ENCODE measurements at regions not wholly inside any gene's neighbourhood (a gene's known extent, or its start where the extent isn't known, plus 50 kb on each side); places are given as distances from the start of the nearest gene placed in this dataset.
"Not testable (repeated sequence)": the region's sequence is repeated elsewhere in the genome, so short reads cannot be mapped to it uniquely, and the experiment has no call there.

GRCh38 chr10:81207359-81207758 lies 667.6 kb upstream of the NRG3 start:
- DNase-seq (ENCODE audit: extremely low read depth in 1 of 2, low read depth in 1 of 2), result not testable (repeated sequence)

DNA sequence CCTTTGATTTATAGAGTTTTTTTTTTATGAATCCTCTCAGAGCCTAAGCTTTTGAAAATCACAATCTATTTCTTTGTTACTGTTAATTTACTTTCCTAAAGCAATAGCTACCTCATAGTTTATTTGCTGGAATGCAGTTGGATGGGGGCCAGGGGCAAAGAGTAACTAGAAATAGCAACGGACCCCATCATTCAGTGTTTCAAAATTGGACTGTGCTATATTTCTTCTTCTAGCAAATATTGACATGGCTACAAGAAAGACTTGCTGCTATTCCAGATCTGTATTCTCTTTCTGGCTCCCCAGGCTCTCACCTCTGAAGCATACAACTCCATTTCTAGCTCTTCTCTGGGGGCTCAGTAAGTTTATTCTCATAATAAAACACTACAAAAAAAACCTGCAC lies 661.6 kb upstream of the NRG3 start:
- no peak for DNase-seq (ENCODE audit: extremely low read depth in 1 of 2, low read depth in 1 of 2)

DNA sequence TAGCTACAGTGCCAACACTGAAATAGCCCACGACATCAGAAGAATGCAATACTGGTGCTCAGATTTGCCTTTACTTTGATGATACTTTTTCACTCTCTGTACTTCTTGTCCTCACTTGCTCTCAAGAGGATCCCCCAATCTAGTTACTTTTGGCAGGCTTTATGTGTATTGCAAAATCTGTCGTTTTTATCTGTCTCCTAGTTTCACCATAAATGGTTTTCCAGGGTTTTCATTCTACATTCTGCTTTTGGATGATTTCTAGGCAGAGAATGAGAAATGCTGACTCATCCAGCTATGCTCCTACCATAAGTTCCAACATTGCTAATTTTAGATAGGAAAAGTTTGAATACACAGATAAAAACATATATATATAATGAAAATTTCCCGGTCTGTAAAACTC lies 659.5 kb upstream of the NRG3 start:
- DNase-seq (ENCODE audit: extremely low read depth in 1 of 2, low read depth in 1 of 2), result no peak

DNA sequence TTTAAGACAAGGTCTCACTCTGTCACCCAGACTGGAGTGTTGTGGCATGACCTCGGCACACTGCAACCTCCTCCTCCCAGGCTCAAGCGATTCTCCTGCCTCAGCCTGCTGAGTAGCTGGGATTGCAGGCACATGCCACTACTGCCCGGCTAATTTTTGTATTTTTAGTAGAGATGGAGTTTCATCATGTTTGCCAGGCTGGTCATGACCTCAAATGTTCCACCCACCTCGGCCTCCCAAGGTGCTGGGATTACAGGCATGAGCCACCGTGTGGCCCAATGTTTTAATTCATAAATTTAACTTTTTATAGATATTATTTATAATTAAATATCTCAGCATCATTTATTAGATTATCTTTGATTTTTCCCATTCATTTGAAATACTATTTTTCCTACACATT lies 658.0 kb upstream of the NRG3 start:
- DNase-seq (ENCODE audit: extremely low read depth in 1 of 2, low read depth in 1 of 2), result no peak

- no peak for DNase-seq (ENCODE audit: extremely low read depth in 1 of 2, low read depth in 1 of 2)
Measured at GRCh38 chr10:81218307-81218706, 656.7 kb upstream of the NRG3 start.

DNA sequence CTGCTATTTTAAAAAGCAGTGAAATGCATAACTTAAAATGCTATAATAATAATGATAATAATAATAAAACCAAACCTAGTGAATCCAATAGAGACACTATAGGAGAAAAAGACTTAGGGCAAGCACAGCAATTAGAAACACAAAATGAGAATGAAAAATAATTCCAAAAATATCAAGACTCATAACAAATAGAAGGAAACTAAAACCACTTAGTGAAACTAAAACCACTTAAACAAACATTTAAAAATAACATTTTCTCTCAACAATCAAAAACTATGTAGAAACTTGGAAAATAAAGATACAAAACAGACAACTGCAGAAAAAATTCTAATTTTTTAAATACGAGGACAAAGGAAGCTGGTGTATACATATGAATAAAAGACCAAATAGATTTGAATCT lies 655.2 kb upstream of the NRG3 start:
- DNase-seq (ENCODE audit: extremely low read depth in 1 of 2, low read depth in 1 of 2), result no peak

DNA sequence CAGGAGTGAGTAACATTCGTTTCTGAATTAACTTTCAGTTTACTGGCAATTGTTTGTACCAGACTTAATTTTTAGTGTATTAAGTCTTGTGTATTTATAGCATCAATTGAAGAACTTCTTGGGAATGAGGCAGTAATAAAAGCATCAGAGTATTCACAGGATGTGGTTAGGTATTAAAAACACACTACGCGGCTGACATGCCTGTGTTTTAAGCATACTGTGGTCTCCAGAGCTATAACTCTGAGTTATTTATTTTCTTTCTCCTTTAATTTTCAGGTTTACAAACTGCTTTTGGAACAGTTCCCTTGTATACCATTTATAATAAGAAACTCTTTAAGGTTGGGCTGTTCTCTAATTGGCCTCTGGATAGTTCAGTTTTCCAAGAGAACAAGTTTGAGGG lies 626.1 kb upstream of the NRG3 start:
- no peak for DNase-seq (ENCODE audit: extremely low read depth in 1 of 2, low read depth in 1 of 2)

GRCh38 chr10:81251457-81252115 lies 623.4 kb upstream of the NRG3 start:
- no peak for DNase-seq (ENCODE audit: extremely low read depth in 1 of 2, low read depth in 1 of 2)

DNA sequence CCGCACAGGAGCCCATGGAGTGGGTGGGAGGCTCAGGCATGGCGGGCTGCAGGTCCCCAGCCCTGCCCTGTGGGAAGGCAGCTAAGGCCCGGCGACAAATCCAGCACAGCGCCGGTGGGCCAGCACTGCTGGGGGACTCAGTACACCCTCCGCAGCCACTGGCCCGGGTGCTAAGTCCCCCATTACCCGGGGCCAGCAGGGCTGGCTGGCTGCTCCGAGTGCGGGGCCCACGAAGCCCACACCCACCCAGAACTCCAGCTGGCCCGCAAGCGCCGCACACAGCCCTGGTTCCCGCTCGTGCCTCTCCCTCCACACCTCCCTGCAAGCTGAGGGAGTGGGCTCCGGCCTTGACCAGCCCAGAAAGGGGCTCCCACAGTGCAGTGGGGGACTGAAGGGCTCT lies 610.0 kb upstream of the NRG3 start:
- not testable (repeated sequence) for DNase-seq (ENCODE audit: extremely low read depth in 1 of 2, low read depth in 1 of 2)

GRCh38 chr10:81270051-81270450 lies 604.9 kb upstream of the NRG3 start:
- DNase-seq (ENCODE audit: extremely low read depth in 1 of 2, low read depth in 1 of 2), result no peak

- DNase-seq (ENCODE audit: extremely low read depth in 1 of 2, low read depth in 1 of 2), result no peak
Measured at GRCh38 chr10:81280497-81281479, 594.2 kb upstream of the NRG3 start.

DNA sequence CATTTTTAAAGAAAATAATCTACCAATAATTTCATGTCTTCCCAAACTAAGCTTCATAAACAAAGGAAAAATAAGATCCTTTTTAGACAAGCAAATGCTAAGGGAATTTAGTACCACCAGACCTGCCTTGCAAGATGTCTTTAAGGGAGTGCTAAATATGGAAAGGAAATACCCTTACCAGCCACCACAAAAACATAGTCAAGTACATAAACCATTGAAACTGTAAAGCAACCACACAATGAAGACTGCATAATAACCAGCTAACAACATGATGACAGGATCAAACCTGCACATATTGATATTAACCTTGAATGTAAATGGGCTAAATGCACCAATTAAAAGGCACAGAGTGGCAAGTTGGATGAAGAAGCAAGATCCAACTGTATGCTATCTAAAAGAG lies 586.5 kb upstream of the NRG3 start:
- no peak for DNase-seq (ENCODE audit: extremely low read depth in 1 of 2, low read depth in 1 of 2)

GRCh38 chr10:81297292-81297691 lies 577.7 kb upstream of the NRG3 start:
- DNase-seq (ENCODE audit: extremely low read depth in 1 of 2, low read depth in 1 of 2), result no peak

- DNase-seq (ENCODE audit: extremely low read depth in 1 of 2, low read depth in 1 of 2), result no peak
Measured at GRCh38 chr10:81303656-81304055, 571.3 kb upstream of the NRG3 start.

DNA sequence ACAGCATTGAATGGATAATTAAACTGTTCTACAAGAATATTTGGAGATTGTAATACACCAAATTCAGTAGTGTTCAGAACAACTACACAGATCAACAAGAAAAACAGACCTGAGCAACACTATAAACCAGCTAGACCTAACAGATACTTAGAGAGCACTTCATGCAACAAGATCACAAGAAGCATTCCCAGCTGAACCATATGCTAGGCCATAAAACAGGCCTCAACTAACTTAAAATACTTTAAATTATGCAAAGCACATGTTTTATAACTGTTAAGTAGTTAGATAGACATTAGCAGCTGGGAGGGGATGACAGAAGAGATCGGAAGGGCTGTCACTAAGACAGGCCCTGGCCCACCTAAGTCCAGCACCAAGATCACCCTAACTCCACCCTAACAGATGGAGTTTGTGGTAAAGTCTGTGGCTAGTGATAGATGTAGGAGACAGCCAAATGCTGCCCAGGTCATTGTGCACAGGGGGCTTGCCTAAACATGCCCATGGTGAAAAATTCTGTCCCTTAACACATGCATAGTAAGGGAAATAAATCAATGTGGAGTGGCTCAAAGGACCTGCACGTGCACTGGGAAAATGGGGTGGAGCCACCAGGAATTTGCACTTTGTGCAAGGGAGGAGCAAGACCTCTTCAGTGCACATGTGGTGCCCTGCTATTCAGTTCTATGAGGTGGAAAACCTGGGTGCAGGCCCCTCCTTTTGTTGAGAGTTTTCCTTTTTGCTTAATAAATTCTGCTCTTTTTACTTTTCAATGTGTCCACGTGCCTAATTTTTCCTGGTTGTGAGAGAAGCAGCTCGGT lies 567.8 kb upstream of the NRG3 start:
- DNase-seq (ENCODE audit: extremely low read depth in 1 of 2, low read depth in 1 of 2), result no peak

DNA sequence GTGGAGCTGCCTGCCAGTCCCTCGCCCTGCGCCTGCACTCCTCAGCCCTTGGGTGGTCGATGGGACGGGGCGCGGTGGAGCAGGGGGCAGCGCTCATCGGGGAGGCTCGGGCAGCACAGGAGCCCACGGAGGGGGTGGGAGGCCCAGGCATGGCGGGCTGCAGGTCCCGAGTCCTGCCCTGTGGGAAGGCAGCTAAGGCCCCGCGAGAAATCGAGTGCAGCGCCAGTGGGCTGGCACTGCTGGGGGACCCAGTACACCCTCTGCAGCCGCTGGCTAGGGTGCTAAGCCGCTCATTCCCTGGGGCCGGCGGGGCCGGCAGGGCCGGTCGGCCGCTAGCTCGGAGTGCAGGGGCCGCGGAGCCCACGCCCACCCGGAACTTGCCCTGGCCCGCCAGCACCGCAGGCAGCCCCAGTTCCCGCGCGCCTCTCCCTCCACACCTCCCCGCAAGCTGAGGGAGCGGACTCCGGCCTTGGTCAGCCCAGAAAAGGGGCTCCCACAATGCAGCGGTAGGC lies 565.9 kb upstream of the NRG3 start:
- no peak for DNase-seq (ENCODE audit: extremely low read depth in 1 of 2, low read depth in 1 of 2)

GRCh38 chr10:81314471-81314870 lies 560.5 kb upstream of the NRG3 start:
- DNase-seq (ENCODE audit: extremely low read depth in 1 of 2, low read depth in 1 of 2), result no peak

DNA sequence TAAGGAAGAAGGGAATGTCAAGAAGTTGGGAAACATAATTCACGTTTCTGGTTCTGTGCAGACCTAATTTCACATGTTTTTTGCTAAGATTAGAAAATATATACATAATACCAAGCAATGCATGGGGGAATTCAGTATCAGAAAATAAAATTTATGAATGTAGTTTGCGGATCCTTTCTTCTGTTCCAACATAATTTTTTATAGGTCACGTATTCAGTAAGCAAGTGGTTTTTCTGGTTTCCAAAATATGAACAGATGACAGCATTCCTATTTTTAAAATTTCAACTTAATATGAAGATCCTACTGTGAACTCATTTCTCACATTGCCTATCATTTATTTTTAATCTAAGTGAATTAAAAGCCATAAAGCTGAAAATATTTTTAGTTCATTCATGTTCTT lies 560.0 kb upstream of the NRG3 start:
- no peak for DNase-seq (ENCODE audit: extremely low read depth in 1 of 2, low read depth in 1 of 2)

- no peak for DNase-seq (ENCODE audit: extremely low read depth in 1 of 2, low read depth in 1 of 2)
Measured at GRCh38 chr10:81348003-81348402, 527.0 kb upstream of the NRG3 start.

GRCh38 chr10:81367132-81367531 lies 507.9 kb upstream of the NRG3 start:
- no peak for DNase-seq (ENCODE audit: extremely low read depth in 1 of 2, low read depth in 1 of 2)

DNA sequence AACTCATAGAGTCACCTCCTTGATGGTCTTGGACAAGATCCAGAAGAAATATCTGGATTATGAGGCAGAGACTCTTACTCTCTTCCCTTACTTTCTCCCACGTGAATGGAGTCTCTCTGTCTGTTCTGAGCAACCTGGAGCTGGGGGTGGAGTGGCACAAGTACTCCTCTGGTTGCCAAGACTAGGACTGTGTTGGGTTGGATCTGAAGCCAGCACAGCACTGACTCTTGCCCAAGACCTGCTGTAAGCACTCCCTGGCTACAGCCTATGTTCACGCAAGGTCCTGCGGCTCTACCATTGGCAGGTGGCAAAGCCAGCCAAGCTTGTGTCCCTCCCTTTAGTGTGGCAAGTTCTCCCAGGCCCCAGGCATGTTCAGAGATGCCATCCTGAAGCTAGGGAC lies 488.2 kb upstream of the NRG3 start:
- DNase-seq (ENCODE audit: extremely low read depth in 1 of 2, low read depth in 1 of 2), result no peak

Measured in stimulated activated CD8-positive, alpha-beta memory T cell treated with anti-CD3 and anti-CD28 coated beads, Interleukin-7, amount 100 ng/mL, for 48 hours (primary cell).